ENCODE measurements at regions not wholly inside any gene's neighbourhood (a gene's known extent, or its start where the extent isn't known, plus 50 kb on each side); places are given as distances from the start of the nearest gene placed in this dataset.
"Not testable (repeated sequence)": the region's sequence is repeated elsewhere in the genome, so short reads cannot be mapped to it uniquely, and the experiment has no call there.

DNA sequence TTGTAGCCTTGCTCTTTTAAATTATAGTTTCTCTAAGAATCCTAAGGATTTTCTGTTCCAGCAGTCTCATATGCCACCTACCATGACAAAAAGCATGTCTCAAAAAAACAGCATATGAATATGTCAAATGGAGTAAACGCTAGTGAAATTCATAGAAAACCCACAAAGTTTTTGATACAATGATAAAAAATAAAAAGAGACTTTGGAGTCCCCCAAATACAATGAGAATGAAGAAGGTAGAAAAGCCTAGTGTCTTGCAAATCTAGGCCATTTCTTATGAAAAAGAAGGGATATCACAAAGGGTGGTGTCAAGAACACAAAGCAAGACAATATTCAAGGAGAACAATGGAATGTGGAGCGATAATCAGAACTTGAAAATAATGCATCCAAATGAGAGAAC is 668.5 kb downstream of the PLOD2 start:
- DNase-seq, result no peak

DNA sequence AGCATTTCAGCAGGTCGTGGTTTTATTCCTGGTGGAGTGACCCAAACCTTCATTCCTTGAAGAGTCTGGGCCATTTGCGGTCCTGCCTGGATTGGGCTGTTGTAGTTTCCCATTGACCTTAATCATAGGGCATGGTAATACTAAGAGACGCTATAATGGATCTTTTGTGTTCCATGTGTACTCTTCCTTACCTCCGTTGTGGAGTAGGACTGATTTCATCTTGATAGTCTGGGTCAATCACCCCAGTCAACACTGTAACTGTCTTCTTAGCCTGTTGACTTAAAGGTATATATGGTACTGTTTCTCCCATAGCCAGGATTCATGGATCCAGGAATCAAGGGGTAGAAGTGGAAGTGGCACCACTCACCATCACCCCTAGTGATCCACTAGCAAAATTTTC is 643.6 kb downstream of the PLOD2 start:
- not testable (repeated sequence) for DNase-seq

DNA sequence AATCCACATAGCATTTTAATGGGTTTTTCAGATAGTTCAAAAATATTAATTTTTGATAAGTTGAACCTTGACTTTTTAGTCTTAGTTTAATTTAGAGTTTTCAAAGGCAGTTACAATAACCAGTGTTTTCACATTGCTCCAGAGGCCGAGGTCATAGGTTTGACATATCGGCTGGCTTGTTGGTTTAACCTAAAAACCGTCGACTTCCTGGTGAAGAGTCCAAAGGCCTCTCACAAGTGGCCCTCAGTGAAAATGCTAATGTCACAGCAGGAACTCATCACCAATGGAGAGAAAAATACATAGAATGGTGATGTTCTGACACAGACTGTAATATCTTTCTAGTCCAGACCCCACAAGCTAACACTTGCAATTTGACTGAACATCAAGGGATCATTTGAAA is 642.3 kb downstream of the PLOD2 start:
- no peak for DNase-seq

DNA sequence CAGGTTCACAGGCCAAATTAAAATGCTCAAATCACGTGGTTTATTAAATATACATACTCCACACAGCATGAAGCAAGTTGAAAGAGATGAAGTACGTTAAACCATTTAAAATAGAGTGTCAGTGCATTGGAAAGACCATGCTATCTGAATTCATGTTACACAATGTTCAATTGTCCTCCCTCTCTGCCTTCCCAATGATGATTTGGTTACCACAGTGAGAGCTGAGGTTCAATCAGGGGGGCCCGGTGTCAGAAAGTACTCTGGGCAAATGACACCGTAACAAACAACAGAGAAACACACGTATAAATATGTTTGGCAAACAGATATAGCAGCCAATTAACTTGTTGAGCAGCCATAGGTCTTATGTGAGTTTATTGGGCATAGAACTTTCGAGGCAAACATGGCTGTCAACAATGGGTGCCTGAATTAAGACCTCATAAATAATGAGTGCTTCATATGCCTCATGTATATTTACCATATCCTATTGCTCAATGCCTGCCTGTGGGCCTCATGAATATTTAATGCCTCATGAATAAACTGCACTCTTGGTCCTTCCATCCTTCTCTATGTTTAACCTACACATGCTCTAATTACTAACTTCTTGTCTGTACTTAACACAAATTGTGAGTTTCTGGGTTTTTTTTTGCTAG is 641.5 kb downstream of the PLOD2 start:
- no peak for DNase-seq

DNA sequence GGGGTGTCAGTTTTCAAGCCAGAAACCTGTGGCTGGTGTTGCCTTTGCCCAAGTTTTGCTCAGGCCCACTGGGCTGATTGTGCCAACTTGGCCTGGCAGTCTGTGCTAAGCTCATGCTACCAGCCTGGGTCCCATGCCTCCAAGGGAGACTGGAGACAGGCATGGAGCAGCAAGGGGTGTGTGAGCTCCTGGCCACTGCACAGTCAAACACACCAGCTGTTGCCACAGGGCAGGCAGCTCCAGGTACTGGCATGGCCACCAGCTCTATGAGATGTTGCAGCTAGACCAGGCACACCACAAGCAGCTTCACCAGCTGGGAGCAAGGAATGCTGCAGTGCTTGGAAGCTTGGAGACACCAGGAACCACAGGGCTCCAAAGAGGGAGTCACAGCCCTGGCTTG is 638.8 kb downstream of the PLOD2 start:
- no peak for DNase-seq

DNA sequence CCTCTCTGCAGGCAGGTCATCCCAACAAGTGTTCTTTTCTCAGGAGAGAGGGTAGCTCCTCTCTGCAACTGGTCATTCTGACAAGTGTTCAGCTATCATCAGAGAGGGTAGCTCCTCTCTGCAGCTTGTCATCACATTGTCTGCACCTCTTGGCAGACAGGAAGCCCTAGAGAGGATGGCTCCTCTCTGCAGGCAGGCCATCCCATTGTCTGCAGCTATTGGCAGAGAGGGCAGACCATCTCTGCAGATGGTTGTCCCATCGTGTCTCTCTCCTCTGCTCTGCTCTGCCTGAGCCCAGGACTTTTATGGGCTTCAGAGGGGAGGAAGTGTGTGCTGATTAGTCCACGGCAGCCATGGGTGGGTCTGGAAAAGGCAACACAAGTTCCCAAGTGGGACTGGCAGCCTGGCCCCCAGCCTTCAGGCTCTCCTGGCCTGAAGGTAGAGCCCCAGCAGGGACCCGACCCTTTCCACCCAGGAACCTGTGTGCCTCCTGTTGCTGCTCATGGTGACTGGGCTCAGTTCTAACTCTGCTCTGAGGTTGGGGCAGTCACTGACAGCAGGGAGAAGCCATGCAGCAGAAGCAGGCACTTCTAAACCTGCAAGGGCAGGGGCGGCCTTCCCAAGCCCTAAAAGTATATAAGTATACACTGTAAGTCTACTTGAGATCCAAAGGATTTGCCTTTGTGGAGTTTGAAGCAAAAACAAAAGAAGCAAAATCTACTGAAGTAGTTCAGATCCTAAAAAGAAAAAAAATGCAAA is 637.9 kb downstream of the PLOD2 start:
- DNase-seq, result no peak

DNA sequence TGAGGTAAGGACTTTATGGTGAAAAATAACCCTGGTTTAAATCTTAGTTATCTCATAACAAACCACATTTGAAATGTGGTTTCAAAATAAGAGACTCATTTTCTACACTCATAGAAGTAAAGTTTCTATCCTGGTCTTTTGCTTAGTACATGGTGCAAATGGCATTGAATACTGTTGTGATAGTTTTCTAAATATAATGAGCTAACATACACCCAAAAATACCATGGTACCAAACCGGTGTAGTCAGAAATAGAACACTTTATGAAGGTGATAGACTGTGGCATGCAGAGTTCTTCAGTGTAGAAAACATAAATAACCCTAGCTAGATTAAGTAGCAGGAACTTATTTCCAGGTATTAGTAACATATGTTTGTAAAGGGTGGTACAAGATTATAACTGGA is 629.4 kb downstream of the PLOD2 start:
- no peak for DNase-seq

DNA sequence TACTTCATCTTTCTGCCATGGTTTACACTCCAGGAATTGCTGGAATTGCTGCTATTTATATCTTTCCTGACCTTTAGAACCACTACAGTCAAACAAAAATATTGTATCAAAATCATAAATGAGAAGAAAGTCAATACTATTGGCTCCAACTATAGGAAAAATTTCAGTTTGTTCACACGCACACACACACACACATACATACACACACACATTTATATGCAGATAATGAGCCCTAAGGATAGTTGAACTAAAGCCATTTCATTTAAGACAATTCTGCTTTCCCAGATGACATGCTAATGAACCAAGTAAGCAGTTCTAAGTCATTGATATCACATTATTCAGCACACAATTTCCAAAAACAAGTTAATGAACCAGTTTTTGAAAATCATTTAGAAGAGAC is 627.3 kb downstream of the PLOD2 start:
- no peak for DNase-seq

DNA sequence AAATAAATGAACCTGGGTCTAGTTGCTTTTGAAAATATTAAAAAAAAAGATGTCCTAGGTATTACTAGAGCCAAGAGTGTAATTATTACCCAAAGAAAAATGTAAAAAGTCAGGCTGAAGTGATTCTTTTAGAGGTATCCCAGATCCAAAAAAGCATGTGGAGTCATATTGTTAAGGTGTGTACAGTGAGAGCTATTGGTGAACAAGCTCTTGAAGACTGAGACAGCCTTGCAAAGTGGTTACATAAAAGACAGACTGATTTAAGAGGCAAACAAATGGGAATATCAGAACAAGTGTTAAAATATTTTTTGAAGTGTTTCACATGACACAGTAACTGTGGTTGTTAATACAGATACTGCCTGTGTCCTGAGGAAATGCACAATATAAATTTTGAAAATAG is 624.5 kb downstream of the PLOD2 start:
- no peak for DNase-seq

DNA sequence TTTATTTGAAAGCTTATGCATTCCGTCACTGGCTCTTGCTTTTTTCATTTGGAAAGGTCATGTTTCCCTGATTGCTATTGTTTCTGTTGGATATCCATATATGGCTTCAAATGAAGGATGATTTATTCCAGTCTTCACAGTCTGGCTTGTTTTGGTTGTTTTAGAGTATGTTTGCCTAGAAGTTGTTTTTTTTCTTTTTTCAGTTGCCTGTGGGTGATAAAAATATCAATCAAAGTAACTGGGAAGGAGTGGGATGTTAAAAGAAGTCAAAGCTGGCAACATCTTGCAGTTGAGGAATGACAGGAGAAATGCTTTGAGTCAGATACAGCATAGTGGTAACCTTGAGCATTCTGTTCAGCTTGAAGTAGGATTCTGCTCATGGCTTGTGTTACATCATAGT is 610.5 kb downstream of the PLOD2 start:
- DNase-seq, result no peak

DNA sequence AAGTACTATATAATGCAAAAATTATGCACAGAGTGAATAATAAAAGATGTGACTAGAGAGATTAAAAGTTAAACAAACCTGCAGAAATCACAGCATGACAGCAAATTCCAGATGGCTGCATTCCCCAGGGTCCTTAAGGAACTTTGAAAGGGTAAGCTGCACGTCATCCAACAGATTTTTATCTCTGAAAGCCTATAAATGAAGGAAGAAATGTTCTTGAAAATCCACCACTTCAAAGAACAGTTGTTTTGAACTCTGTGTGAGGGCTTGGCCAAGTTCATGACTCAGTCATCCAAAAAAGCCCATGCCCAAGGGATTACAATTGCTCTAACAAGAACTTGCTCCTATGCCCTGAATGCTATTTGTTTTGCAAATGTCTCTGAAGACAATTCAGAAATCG is 603.6 kb downstream of the PLOD2 start:
- DNase-seq, result peak; percentile 58

DNA sequence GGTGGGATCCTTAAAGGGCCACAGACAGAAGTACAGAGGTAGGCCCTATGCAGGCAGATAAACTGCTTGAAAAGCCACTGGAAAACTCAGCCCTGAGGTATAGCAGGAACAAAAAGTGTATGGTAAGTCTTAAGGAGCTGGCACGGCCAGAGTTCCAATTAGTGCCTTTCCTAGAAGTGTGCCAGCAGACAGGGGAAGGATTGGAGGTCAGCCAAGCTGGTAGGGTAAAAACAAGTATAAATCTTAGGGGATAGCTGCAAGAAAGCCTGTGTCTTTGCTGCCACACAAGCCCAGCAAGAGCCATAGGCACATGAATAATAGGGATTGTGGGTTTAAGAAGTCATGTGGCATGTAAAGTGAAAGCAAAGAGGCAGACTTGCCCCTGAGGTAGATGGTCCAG is 582.5 kb downstream of the PLOD2 start:
- no peak for DNase-seq

DNA sequence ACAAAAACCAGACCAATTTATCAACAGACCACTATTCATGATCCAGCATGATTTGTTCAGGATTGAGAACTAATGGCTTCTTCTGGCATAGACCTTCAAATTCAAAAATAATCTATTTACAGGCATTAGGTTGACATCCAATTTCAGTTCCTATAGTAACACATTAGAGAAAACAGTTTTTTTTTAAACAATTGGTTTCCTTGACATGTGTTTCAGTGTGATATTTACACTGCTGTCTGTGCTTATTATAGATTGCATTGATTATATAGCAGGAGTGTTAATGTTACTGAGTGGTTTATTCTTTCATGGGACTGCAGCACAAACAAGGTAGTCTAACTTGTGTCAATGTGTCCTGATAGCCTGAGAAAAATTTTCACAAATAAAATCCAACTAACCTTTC is 579.3 kb downstream of the PLOD2 start:
- no peak for DNase-seq

DNA sequence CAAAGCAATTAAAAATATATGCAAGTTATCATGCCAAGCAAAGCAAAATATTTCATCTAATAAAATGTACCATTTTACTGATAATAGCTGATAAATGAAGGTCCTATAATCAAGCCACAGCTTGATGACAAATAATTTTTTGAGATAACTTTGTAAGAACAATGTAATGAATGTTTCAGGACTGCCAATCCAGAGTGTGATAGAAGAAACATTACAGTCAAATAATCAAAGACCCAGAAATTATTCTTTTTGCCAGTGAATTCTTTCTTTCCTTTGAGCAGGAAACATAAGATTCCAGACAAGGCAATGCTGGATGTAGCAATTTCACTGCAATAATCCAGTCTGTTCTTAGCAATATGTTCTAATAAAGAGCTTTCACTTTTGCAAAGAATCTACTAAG is 556.1 kb downstream of the PLOD2 start:
- DNase-seq, result no peak

DNA sequence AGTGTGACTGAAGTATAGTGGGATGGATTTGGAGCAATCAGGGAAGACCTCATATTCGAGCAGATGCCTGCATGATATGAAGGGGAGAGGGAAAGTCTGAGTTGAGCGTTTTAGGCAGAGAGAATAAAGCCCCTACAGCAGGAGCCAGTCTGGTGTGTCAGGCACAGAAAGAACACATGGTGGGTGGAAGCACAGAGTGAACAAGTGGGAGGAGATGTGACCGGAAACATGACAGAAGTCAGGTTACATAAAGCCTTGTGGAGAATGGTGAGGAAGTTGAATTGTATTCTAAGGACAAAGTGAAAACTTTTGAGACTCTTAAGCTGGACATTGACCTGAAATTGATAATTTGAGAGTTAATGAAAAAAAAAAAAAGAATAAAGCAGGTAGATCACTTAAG is 541.0 kb downstream of the PLOD2 start:
- no peak for DNase-seq

DNA sequence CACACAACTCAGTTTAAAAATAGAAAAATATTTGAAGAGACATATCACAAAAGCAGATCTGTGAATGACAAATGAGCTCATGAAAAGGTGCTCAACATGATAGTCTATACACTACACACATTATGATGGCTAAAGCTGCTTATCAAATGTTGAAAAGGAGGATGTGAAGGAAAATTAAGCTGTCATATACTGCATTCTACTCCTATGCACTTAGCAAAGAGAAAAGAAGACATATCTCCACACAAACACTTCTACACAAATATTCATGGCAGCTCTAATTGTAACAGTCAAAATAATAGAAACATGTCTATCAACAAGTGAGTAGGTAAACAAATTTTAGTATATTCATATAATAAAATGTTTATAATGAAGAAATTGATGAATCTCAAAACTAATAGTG is 540.5 kb downstream of the PLOD2 start:
- no peak for DNase-seq

DNA sequence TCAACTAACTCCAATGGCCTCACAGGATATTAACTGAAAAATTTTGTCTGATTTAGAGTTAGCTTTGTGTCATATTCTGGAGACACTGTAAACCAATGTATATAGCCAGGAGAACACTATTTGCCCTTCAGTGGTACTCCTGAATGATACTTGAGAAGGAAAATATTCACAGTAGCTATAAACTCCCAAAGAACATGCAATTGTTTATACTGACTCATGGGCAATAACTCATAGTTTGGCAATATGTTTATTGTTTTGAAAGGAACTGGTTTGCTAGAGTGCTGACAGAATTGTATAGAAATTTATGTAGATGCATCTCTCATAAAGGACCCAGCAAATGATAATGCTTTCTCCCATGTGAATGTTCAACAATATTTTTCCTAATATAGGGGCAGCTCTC is 537.6 kb downstream of the PLOD2 start:
- peak; percentile 41 for DNase-seq

DNA sequence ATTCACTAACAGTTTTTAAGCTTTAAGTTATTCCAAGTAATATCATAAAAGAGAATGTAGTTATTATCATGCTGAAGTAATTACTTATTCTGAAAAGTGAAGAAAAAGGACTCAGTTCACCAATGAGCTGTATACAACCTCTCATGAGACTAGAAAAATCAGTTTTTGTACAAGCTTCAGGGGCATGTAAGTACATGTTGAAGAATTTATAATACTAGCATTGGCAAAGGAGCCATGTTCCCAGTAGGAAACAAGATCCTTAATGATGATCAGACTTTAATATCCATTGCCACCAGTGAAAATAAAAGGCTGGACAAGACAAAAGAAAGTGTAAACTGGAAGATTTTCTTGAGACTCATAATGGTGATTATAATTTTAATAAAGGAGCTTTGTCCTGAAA is 532.8 kb downstream of the PLOD2 start:
- DNase-seq, result no peak

DNA sequence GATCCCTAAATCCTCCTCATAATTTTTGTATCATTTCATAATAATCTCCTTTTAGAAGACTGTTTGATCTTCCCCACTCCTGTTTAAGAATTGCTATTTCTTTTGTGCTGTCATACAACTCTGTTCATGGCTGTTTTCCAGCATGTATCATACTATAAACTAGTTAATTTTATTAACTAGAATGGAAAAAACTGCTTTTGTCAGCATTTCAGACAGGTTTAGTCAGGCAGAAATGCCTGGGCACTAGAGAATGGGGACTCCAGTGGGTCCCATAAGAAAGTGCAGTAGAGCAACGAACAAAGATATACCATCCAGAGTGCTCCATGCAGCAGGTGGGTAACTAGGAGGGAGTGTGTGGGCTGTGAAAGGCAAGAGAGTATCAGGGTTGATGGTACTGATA is 523.9 kb downstream of the PLOD2 start:
- DNase-seq, result no peak

DNA sequence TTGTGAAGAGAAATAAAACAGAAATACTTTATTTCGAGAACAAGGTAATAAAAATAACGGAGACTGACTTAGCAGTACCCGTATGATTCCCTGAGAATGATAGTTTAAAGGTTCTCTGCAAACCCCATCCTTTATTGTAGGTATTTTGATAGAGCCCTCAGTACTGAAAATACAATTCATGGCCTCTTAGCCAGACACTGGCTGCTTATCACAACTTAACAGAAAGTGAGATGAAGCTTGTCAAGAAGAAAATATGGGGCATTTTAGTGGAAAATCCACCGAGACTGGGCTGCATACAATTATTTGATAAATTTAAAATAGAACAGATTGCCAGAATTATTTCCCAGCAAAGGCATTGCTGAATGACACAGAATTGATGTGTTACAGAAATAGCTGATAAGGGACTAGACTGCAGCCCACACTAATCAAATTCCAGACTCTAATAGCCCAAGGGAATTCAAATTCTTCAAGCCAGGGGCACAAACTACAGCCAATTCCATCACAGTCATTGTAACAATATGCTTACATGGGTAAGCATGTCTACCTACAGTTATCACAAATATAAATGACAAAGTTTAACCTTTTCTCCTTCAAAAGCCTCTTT is 521.9 kb downstream of the PLOD2 start:
- DNase-seq, result no peak

DNA sequence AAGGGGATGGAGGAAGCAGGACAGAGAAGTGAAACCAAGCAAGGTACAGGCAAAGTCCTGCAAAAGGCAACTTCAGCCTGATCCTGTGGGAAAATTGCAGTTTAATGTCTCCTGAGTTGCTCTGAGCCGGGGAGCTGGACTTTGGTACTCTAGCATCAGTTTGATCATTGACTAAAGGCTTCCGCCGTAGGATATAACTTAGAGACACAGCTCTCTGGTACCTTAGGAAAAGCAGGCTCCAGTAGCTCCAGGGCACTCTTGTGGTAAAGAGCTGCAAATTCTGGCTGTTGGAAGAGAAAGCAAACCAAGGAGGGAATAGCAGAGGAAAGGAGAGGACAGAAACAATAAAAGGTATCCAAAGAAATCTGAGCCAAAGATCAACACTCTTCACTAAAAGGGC is 521.1 kb downstream of the PLOD2 start:
- no peak for DNase-seq

DNA sequence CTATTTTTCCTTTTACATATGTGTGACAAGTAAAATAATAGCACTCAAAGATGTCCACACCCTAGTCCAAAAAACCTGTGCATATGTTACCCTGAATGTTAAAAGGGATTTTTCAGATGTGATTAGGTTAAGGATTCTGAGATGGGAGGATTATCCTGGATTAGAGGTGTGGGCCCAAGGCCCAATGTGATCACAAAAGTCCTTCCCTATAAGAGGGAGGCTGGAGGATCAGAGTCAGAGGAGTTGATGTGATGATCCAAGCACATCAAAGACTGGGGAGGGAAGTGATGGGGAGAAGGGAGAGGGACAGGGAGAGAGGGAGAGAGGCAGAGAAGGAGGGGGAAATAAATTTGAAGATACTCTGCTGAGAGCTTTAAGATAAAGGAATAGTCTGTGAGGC is 512.6 kb downstream of the PLOD2 start:
- DNase-seq, result no peak

DNA sequence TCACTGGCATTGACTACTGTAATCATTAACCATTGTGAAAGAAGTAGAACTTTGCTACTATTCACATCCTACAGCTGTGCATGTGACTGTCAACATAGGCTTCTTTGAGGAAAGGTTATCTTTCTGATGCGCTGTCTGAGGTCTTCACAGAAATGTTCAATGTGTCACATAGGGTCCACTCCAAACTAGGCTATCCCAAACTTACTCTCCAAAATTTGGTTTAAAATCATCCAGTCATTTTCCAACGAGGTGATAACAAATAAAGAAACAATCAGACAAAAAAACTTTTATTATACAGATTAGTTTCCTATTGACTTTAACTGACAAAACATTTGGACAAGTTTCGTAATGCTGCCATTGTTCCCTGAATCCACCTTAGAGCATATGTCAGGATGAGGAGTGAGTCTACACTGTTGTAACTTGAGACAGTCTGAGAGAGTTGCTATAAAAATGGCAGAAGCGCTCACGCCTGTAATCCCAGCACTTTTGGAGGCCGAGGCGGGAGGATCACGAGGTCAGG is 511.6 kb downstream of the PLOD2 start:
- DNase-seq, result no peak

DNA sequence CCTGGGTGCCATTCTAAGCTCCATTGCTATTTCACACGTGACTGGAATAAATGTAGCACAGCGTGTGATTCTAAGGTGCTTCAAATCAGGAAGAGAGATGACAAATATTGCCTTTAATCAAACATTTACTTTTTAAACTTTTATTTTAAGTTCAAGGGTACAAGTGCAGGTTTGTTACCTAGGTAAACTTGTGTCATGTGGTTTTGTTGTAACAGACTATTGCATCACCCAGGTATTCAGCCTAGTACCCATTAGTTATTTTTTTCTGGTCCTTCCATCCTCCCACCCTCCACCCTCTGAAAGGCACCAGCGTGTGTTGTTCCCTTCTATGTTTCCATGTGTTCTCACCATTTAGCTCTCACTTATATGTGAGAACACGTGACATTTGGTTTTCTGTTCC is 510.8 kb downstream of the PLOD2 start:
- DNase-seq, result no peak

All from fibroblast of skin of right quadriceps (primary cell).